ENCODE measurements at regions not wholly inside any gene's neighbourhood (a gene's known extent, or its start where the extent isn't known, plus 50 kb on each side); places are given as distances from the start of the nearest gene placed in this dataset.

GRCh38 chr9:13377171-13377925 lies 97.9 kb upstream of the MPDZ start:
- no peak overlapping the region for H3K9ac ChIP-seq (ENCODE audit: low read length)
- no peak overlapping the region for H2BK120ac ChIP-seq (ENCODE audit: insufficient read depth, low read length, poor library complexity)
- no peak overlapping the region for H3K4me2 ChIP-seq (ENCODE audit: low read length)
- H4K8ac ChIP-seq (ENCODE audit: low read depth, low read length), result no peak overlapping the region
- H4K91ac ChIP-seq (ENCODE audit: low read depth, low read length), result no peak overlapping the region
- H3K23ac ChIP-seq (ENCODE audit: low read length), result no peak overlapping the region
- DNase-seq, result no peak
- H2AFZ ChIP-seq (ENCODE audit: insufficient read depth, low read length, poor library complexity), result no peak overlapping the region
- no peaks in the 10 kb centered on the region for H3K79me1 ChIP-seq (ENCODE audit: low read length)
- H4K12ac ChIP-seq (ENCODE audit: low read depth, low read length), result no peak overlapping the region
- no peaks in the 10 kb centered on the region for H3K79me2 ChIP-seq (ENCODE audit: control insufficient read depth, insufficient read depth, low read length, poor library complexity)
- H3K4ac ChIP-seq (ENCODE audit: low read depth, low read length), result no peak overlapping the region
- no peak overlapping the region for H3K18ac ChIP-seq (ENCODE audit: low read length)
- WGBS (ENCODE audit: extremely low coverage, insufficient coverage, insufficient read length), result no CpG with 5 or more reads among the region's 3 CpGs
- H2AK5ac ChIP-seq (ENCODE audit: low read length), result no peak overlapping the region
- no peaks in the 10 kb centered on the region for H3K36me3 ChIP-seq (ENCODE audit: control insufficient read depth in 1 of 2, insufficient read depth in 2 of 2, low read length in 2 of 2)
- H3K14ac ChIP-seq (ENCODE audit: low read length), result no peak overlapping the region
- no peak overlapping the region for H3K27ac ChIP-seq (ENCODE audit: low read depth, low read length)
- H3K27me3 ChIP-seq (ENCODE audit: insufficient read depth, low read length), result no peaks in the 10 kb centered on the region
- no peaks in the 10 kb centered on the region for H3K9me3 ChIP-seq (ENCODE audit: insufficient read depth, low read depth, low read length)
- H3K4me1 ChIP-seq (ENCODE audit: control insufficient read depth in 1 of 2, insufficient read depth in 2 of 2, low read length in 2 of 2), result no peaks in the 10 kb centered on the region
- H2BK5ac ChIP-seq (ENCODE audit: low read depth, low read length, poor library complexity), result no peak overlapping the region
- no peak overlapping the region for H2BK12ac ChIP-seq (ENCODE audit: low read length)
- H3K4me3 ChIP-seq (ENCODE audit: low read depth, low read length), result no peak overlapping the region

GRCh38 chr9:13372510-13372909 lies 93.0 kb upstream of the MPDZ start:
- H3K4me3 ChIP-seq (ENCODE audit: low read depth, low read length), result no peak overlapping the region
- no peak overlapping the region for H2BK120ac ChIP-seq (ENCODE audit: insufficient read depth, low read length, poor library complexity)
- H3K27me3 ChIP-seq (ENCODE audit: insufficient read depth, low read length), result no peaks in the 10 kb centered on the region
- no peak overlapping the region for H3K23ac ChIP-seq (ENCODE audit: low read length)
- H2AK5ac ChIP-seq (ENCODE audit: low read length), result no peak overlapping the region
- H3K27ac ChIP-seq (ENCODE audit: low read depth, low read length), result no peak overlapping the region
- H2BK12ac ChIP-seq (ENCODE audit: low read length), result no peak overlapping the region
- H3K79me2 ChIP-seq (ENCODE audit: control insufficient read depth, insufficient read depth, low read length, poor library complexity), result no peaks in the 10 kb centered on the region
- H4K12ac ChIP-seq (ENCODE audit: low read depth, low read length), result no peak overlapping the region
- DNase-seq, result no peak
- no peak overlapping the region for H4K8ac ChIP-seq (ENCODE audit: low read depth, low read length)
- no peaks in the 10 kb centered on the region for H3K79me1 ChIP-seq (ENCODE audit: low read length)
- H3K36me3 ChIP-seq (ENCODE audit: control insufficient read depth in 1 of 2, insufficient read depth in 2 of 2, low read length in 2 of 2), result no peaks in the 10 kb centered on the region
- H3K9ac ChIP-seq (ENCODE audit: low read length), result no peak overlapping the region
- no peak overlapping the region for H3K4me2 ChIP-seq (ENCODE audit: low read length)
- no peaks in the 10 kb centered on the region for H3K4me1 ChIP-seq (ENCODE audit: control insufficient read depth in 1 of 2, insufficient read depth in 2 of 2, low read length in 2 of 2)
- no peaks in the 10 kb centered on the region for H3K9me3 ChIP-seq (ENCODE audit: insufficient read depth, low read depth, low read length)
- H2AFZ ChIP-seq (ENCODE audit: insufficient read depth, low read length, poor library complexity), result no peak overlapping the region
- WGBS (ENCODE audit: extremely low coverage, insufficient coverage, insufficient read length), result no CpG with 5 or more reads among the region's 1 CpG
- H3K14ac ChIP-seq (ENCODE audit: low read length), result no peak overlapping the region
- H2BK5ac ChIP-seq (ENCODE audit: low read depth, low read length, poor library complexity), result no peak overlapping the region
- no peak overlapping the region for H3K18ac ChIP-seq (ENCODE audit: low read length)
- H3K4ac ChIP-seq (ENCODE audit: low read depth, low read length), result no peak overlapping the region
- no peak overlapping the region for H4K91ac ChIP-seq (ENCODE audit: low read depth, low read length)

GRCh38 chr9:13369431-13369830 lies 89.9 kb upstream of the MPDZ start:
- H3K36me3 ChIP-seq (ENCODE audit: control insufficient read depth in 1 of 2, insufficient read depth in 2 of 2, low read length in 2 of 2), result no peaks in the 10 kb centered on the region
- no CpG with 5 or more reads among the region's 4 CpGs for WGBS (ENCODE audit: extremely low coverage, insufficient coverage, insufficient read length)
- H2BK5ac ChIP-seq (ENCODE audit: low read depth, low read length, poor library complexity), result no peak overlapping the region
- H3K27me3 ChIP-seq (ENCODE audit: insufficient read depth, low read length), result no peaks in the 10 kb centered on the region
- H4K91ac ChIP-seq (ENCODE audit: low read depth, low read length), result no peak overlapping the region
- no peak overlapping the region for H3K4ac ChIP-seq (ENCODE audit: low read depth, low read length)
- H3K18ac ChIP-seq (ENCODE audit: low read length), result no peak overlapping the region
- no peak overlapping the region for H3K14ac ChIP-seq (ENCODE audit: low read length)
- H2BK120ac ChIP-seq (ENCODE audit: insufficient read depth, low read length, poor library complexity), result no peak overlapping the region
- no peak overlapping the region for H3K23ac ChIP-seq (ENCODE audit: low read length)
- H3K4me2 ChIP-seq (ENCODE audit: low read length), result no peak overlapping the region
- H3K4me1 ChIP-seq (ENCODE audit: control insufficient read depth in 1 of 2, insufficient read depth in 2 of 2, low read length in 2 of 2), result no peaks in the 10 kb centered on the region
- H3K9me3 ChIP-seq (ENCODE audit: insufficient read depth, low read depth, low read length), result no peaks in the 10 kb centered on the region
- no peak for DNase-seq
- H2AFZ ChIP-seq (ENCODE audit: insufficient read depth, low read length, poor library complexity), result no peak overlapping the region
- H4K12ac ChIP-seq (ENCODE audit: low read depth, low read length), result no peak overlapping the region
- no peak overlapping the region for H2AK5ac ChIP-seq (ENCODE audit: low read length)
- no peak overlapping the region for H3K27ac ChIP-seq (ENCODE audit: low read depth, low read length)
- H3K9ac ChIP-seq (ENCODE audit: low read length), result no peak overlapping the region
- H4K8ac ChIP-seq (ENCODE audit: low read depth, low read length), result no peak overlapping the region
- H2BK12ac ChIP-seq (ENCODE audit: low read length), result no peak overlapping the region
- no peaks in the 10 kb centered on the region for H3K79me2 ChIP-seq (ENCODE audit: control insufficient read depth, insufficient read depth, low read length, poor library complexity)
- no peak overlapping the region for H3K4me3 ChIP-seq (ENCODE audit: low read depth, low read length)
- peaks cover 2% of the 10 kb centered on the region for H3K79me1 ChIP-seq (ENCODE audit: low read length)

GRCh38 chr9:13367784-13368183 lies 88.3 kb upstream of the MPDZ start:
- Histone ChIP-seq H3K4me3 (ENCODE audit: low read depth, low read length) (no peak overlapping the region), H3K79me1 (ENCODE audit: low read length) (peaks cover 2% of the 10 kb centered on the region), H2BK5ac (ENCODE audit: low read depth, low read length, poor library complexity) (no peak overlapping the region), H2AFZ (ENCODE audit: insufficient read depth, low read length, poor library complexity) (no peak overlapping the region), H3K27me3 (ENCODE audit: insufficient read depth, low read length) (no peaks in the 10 kb centered on the region), H2BK120ac (ENCODE audit: insufficient read depth, low read length, poor library complexity) (no peak overlapping the region), H3K23ac (ENCODE audit: low read length) (no peak overlapping the region), H2AK5ac (ENCODE audit: low read length) (no peak overlapping the region), H4K91ac (ENCODE audit: low read depth, low read length) (no peak overlapping the region), H3K18ac (ENCODE audit: low read length) (no peak overlapping the region), H3K4me1 (ENCODE audit: control insufficient read depth in 1 of 2, insufficient read depth in 2 of 2, low read length in 2 of 2) (no peaks in the 10 kb centered on the region), H4K12ac (ENCODE audit: low read depth, low read length) (no peak overlapping the region), H3K79me2 (ENCODE audit: control insufficient read depth, insufficient read depth, low read length, poor library complexity) (no peaks in the 10 kb centered on the region), H3K27ac (ENCODE audit: low read depth, low read length) (no peak overlapping the region), H3K9ac (ENCODE audit: low read length) (no peak overlapping the region), H3K14ac (ENCODE audit: low read length) (no peak overlapping the region), H3K36me3 (ENCODE audit: control insufficient read depth in 1 of 2, insufficient read depth in 2 of 2, low read length in 2 of 2) (no peaks in the 10 kb centered on the region), H2BK12ac (ENCODE audit: low read length) (no peak overlapping the region), H3K4me2 (ENCODE audit: low read length) (no peak overlapping the region), H3K9me3 (ENCODE audit: insufficient read depth, low read depth, low read length) (no peaks in the 10 kb centered on the region), H3K4ac (ENCODE audit: low read depth, low read length) (no peak overlapping the region), H4K8ac (ENCODE audit: low read depth, low read length) (no peak overlapping the region)
- WGBS (ENCODE audit: extremely low coverage, insufficient coverage, insufficient read length), result no CpG with 5 or more reads among the region's 4 CpGs
- no peak for DNase-seq
